OCI-LY1 (cell line): ENCODE measurements at regions not wholly inside any gene's neighbourhood (a gene's known extent, or its start where the extent isn't known, plus 50 kb on each side); places are given as distances from the start of the nearest gene placed in this dataset.
A peak's percentile ranks its signal among the peaks of the same experiment; 100 is the strongest.

ENCODE experiments used
- H2AFZ ChIP-seq: fragments of 200-600 bp; sonication (generic), shearing (Covaris generic); 2 replicates; pipeline ENCODE4 v1.6.0; 2014; ENCODE audit warnings: antibody characterized with exemption, mild to moderate bottlenecking, low read length
- H3F3A ChIP-seq: fragments of 200-600 bp; sonication (generic), shearing (Covaris generic); 2 replicates; pipeline ENCODE4 v1.6.0; 2014; ENCODE audit warnings: mild to moderate bottlenecking, antibody characterized with exemption, low read length, moderate library complexity; ENCODE audit not compliant: insufficient read depth
- H3K27ac ChIP-seq: fragments of 200-600 bp; sonication (generic); 2 replicates; pipeline ENCODE4 v1.5.1; 2014; ENCODE audit warnings: low read length, mixed run types, mild to moderate bottlenecking, low read depth; ENCODE audit not compliant: poor library complexity, severe bottlenecking
- H3K27me3 ChIP-seq: fragments of 200-600 bp; sonication (generic); 2 replicates; pipeline ENCODE4 v1.6.0; 2014; ENCODE audit warnings: antibody characterized with exemption, mild to moderate bottlenecking, low read length, moderate library complexity; ENCODE audit not compliant: insufficient read depth
- H3K36me3 ChIP-seq: fragments of 200-600 bp; sonication (generic); 2 replicates; pipeline ENCODE4 v1.6.1; 2014; ENCODE audit warnings: mild to moderate bottlenecking, antibody characterized with exemption, low read length, moderate library complexity, mixed read lengths; ENCODE audit not compliant: insufficient read depth
- H3K4me1 ChIP-seq: fragments of 200-600 bp; sonication (generic); 2 replicates; pipeline ENCODE4 v1.5.1; 2014; ENCODE audit warnings: mild to moderate bottlenecking, low read length, moderate library complexity; ENCODE audit not compliant: insufficient read depth, severe bottlenecking
- H3K4me2 ChIP-seq: fragments of 200-600 bp; sonication (generic), shearing (Covaris generic); 2 replicates; pipeline ENCODE4 v1.6.1; 2014; ENCODE audit warnings: low read length
- H3K4me3 ChIP-seq: fragments of 200-600 bp; sonication (generic); 2 replicates; pipeline ENCODE4 v1.5.1; 2014; ENCODE audit warnings: low read length, low read depth, mild to moderate bottlenecking, mixed read lengths; ENCODE audit not compliant: poor library complexity, severe bottlenecking
- H3K79me2 ChIP-seq: fragments of 200-600 bp; shearing (Covaris generic); 2 replicates; pipeline ENCODE4 v1.6.1; 2016; ENCODE audit warnings: mixed run types, low read length, mixed read lengths; ENCODE audit not compliant: insufficient read depth
- H3K9ac ChIP-seq: fragments of 200-600 bp; sonication (generic), shearing (Covaris generic); 2 replicates; pipeline ENCODE4 v1.6.1; 2014; ENCODE audit warnings: mild to moderate bottlenecking, low read length, mixed read lengths
- H3K9me2 ChIP-seq: fragments of 200-600 bp; sonication (generic), shearing (Covaris generic); 2 replicates; pipeline ENCODE4 v1.6.1; 2014; ENCODE audit warnings: low read depth, mild to moderate bottlenecking, low read length, mixed read lengths
- H3K9me3 ChIP-seq: fragments of 200-600 bp; shearing (Covaris generic); 2 replicates; pipeline ENCODE4 v1.6.1; 2014; ENCODE audit warnings: low read length, mixed read lengths
- H4K20me1 ChIP-seq: fragments of 200-600 bp; sonication (generic), shearing (Covaris generic); 2 replicates; pipeline ENCODE4 v1.6.0; 2016; ENCODE audit warnings: mild to moderate bottlenecking, low read length; ENCODE audit not compliant: insufficient read depth
- EZH2 ChIP-seq: fragments of 200-600 bp; sonication (generic), shearing (Covaris generic); IDR thresholded peaks from 2 replicates; pipeline ENCODE4 v1.8.0; 2017; ENCODE audit warnings: borderline replicate concordance, mixed run types, mild to moderate bottlenecking, antibody characterized with exemption, low read length, moderate library complexity, mixed read lengths
- TF ChIP-seq, protein P1 (sequence below): fragments of 200-600 bp; sonication (generic), shearing (Covaris generic); IDR thresholded peaks from 2 replicates; pipeline ENCODE4 v1.5.1; 2017; ENCODE audit warnings: mild to moderate bottlenecking, antibody characterized with exemption, low read length, moderate library complexity, mixed read lengths

DNA sequence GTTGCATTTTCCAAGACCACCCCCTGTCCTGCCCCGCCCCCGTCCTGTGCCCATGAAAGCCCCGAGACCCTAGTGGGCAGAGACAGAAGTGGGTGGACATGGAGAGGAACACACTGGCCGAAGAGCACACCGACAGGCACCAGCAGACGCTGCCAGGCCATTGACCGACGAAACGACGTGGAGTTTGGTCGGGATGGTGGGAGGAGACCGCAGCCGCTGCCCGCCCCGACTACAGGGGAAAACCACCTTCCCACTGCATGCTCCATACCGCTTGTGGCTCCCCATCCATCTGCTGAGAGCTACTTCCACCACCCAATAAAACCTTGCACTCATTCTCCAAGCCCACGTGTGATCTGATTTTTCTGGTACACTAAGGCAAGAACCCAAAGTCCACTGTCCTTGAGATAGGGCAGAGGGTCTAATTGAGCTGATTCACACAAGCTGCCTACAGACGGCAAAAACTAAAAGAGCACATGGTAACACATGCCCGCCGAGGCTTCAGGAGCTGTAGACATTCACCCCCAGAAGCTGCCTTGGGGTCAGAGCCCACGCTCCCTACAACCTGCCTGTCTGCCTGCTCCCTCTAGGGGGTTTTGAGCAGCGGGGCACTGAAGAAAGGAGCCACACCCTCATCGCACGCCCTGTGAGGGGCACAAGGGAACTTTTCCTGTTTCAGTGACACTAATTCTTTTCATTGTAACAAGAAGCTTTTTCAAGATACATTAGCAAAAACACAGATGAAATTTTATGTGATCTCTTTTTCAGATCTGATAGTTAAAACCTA lies 81.2 kb upstream of the RAB3GAP2 start:
- H3K4me2 ChIP-seq = no peak overlapping the region

DNA sequence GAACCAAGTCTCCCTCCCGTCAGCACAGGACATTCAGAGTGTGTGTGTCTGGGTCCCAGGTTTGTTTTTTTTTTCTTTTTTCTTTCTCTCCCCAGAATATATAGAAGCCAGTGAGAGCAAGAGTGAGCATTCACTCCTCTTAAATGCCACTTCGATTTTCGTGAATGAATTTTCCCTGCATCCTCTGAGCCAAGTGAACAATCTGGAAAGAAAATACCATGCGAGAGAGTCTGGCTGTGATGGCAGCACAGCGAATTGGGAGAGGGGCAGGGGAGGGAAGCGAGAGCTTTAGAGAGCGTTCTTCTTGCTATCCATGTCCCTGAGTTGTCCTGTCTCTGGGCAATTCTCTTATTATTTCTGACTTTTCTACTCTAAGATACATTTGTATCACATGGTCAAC lies 76.0 kb upstream of the RAB3GAP2 start:
- Histone ChIP-seq H3K79me2 (no peaks in the 10 kb centered on the region), H3K27me3 (no peaks in the 10 kb centered on the region; the same call in 1 of the 2 replicates), H3K4me3 (no peak overlapping the region), H3K4me1 (no peaks in the 10 kb centered on the region), H2AFZ (no peak overlapping the region), H3K9me2 (no peaks in the 10 kb centered on the region), H3F3A (no peaks in the 10 kb centered on the region), H3K36me3 (no peaks in the 10 kb centered on the region), H3K9ac (no peak overlapping the region), H4K20me1 (no peaks in the 10 kb centered on the region), H3K4me2 (no peak overlapping the region), H3K9me3 (no peaks in the 10 kb centered on the region), H3K27ac (no peak overlapping the region)
- TF ChIP-seq EZH2 = no peak
- TF ChIP-seq, protein P1, sequence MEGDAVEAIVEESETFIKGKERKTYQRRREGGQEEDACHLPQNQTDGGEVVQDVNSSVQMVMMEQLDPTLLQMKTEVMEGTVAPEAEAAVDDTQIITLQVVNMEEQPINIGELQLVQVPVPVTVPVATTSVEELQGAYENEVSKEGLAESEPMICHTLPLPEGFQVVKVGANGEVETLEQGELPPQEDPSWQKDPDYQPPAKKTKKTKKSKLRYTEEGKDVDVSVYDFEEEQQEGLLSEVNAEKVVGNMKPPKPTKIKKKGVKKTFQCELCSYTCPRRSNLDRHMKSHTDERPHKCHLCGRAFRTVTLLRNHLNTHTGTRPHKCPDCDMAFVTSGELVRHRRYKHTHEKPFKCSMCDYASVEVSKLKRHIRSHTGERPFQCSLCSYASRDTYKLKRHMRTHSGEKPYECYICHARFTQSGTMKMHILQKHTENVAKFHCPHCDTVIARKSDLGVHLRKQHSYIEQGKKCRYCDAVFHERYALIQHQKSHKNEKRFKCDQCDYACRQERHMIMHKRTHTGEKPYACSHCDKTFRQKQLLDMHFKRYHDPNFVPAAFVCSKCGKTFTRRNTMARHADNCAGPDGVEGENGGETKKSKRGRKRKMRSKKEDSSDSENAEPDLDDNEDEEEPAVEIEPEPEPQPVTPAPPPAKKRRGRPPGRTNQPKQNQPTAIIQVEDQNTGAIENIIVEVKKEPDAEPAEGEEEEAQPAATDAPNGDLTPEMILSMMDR = no peak

More for the DNA sequence above, 81.2 kb upstream of the RAB3GAP2 start:
- Histone ChIP-seq H3K27me3 (no peaks in the 10 kb centered on the region), H3K9me2 (no peaks in the 10 kb centered on the region), H3F3A (no peaks in the 10 kb centered on the region), H3K27ac (no peak overlapping the region), H3K79me2 (no peaks in the 10 kb centered on the region), H3K9ac (no peak overlapping the region), H2AFZ (no peak overlapping the region), H3K9me3 (no peaks in the 10 kb centered on the region), H4K20me1 (no peaks in the 10 kb centered on the region), H3K4me3 (no peak overlapping the region), H3K36me3 (no peaks in the 10 kb centered on the region), H3K4me1 (no peaks in the 10 kb centered on the region)
- no peak for TF ChIP-seq EZH2
- TF ChIP-seq, protein P1 = peak; percentile 9; the same call in 1 of the 2 replicates

DNA sequence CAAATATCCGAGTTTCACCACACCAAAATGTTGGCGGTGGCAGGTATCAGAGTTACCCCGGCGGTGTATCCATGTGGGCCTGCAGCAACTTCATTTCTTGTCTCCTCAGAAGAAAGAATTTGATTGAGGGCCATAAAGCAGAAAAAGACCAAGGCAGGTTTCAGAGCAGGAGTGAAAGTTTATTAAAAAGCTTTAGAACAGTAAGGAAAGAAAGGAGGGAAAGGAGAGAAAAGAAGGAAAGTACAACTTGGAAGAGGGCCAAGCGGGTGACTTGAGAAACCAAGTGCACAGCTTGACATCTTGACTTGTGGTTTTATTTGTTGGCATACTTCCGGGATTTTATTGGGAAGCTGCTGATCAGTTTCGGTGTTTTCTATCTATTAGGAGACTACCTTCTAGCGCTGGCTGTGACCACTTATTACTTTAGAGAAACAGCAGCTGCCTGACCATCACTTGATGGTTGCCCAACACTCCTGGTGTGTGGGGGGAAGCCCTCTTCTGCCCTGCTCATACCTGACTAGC lies 75.5 kb upstream of the RAB3GAP2 start:
- Histone ChIP-seq H2AFZ (no peak overlapping the region), H3K4me3 (no peak overlapping the region), H3K27me3 (no peaks in the 10 kb centered on the region; the same call in 1 of the 2 replicates), H3K27ac (no peak overlapping the region), H3K4me1 (no peaks in the 10 kb centered on the region), H4K20me1 (no peaks in the 10 kb centered on the region), H3K9me3 (no peaks in the 10 kb centered on the region), H3K79me2 (no peaks in the 10 kb centered on the region), H3K9ac (no peak overlapping the region), H3K36me3 (no peaks in the 10 kb centered on the region), H3F3A (no peaks in the 10 kb centered on the region), H3K9me2 (no peaks in the 10 kb centered on the region), H3K4me2 (no peak overlapping the region)
- TF ChIP-seq EZH2 = no peak
- TF ChIP-seq, protein P1 = no peak
